Lung (tissue), 11 donors: ENCODE measurements at regions not wholly inside any gene's neighbourhood (a gene's known extent, or its start where the extent isn't known, plus 50 kb on each side); places are given as distances from the start of the nearest gene placed in this dataset.

Experiments
- ATAC-seq: fragments of 200-7000 bp; cut with Tn5 transposase; one replicate; pipeline ENCODE4 v1.9.1; 2020; ENCODE audit warnings: moderate number of reproducible peaks; ENCODE audit not compliant: insufficient read depth, low FRiP score
- DNase-seq, 3 donors: peaks; one replicate each; pipeline ENCODE4 v3.0.0-alpha.2; 2013 to 2017
- H3K27ac ChIP-seq, 2 donors: one replicate each; pipeline ENCODE4 v1.5.1; 2013; ENCODE audit warnings: mild to moderate bottlenecking in 2 of 2, moderate library complexity in 2 of 2, control low read depth in 1 of 2, inconsistent platforms in 1 of 2, low read depth in 1 of 2, low read length in 1 of 2
- H3K27me3 ChIP-seq, 3 donors: one replicate each; pipeline ENCODE4 v1.5.1; 2013; ENCODE audit warnings: low read length in 2 of 3; ENCODE audit not compliant: control insufficient read depth in 3 of 3, insufficient read depth in 3 of 3
- H3K36me3 ChIP-seq, 4 donors: one replicate each; pipeline ENCODE4 v1.5.1; 2013; ENCODE audit warnings: low read length in 4 of 4, mild to moderate bottlenecking in 1 of 4, moderate library complexity in 1 of 4; ENCODE audit not compliant: control insufficient read depth in 4 of 4, insufficient read depth in 4 of 4
- H3K4me1 ChIP-seq, 5 donors: one replicate each; pipeline ENCODE4 v1.5.1; 2013; ENCODE audit warnings: low read length in 5 of 5, mild to moderate bottlenecking in 2 of 5, moderate library complexity in 1 of 5; ENCODE audit not compliant: control insufficient read depth in 5 of 5, insufficient read depth in 5 of 5
- H3K4me3 ChIP-seq: one replicate; pipeline ENCODE4 v1.5.1; 2013; ENCODE audit warnings: mild to moderate bottlenecking, control low read depth, moderate library complexity
- H3K9ac ChIP-seq, 2 donors: one replicate each; pipeline ENCODE4 v1.5.1; 2013; ENCODE audit warnings: low read length in 2 of 2, control low read depth in 1 of 2; ENCODE audit not compliant: insufficient read depth in 1 of 2
- H3K9me3 ChIP-seq, 4 donors: one replicate each; pipeline ENCODE4 v1.5.1; 2013; ENCODE audit warnings: low read length in 3 of 4, mild to moderate bottlenecking in 1 of 4, moderate library complexity in 1 of 4; ENCODE audit not compliant: control insufficient read depth in 4 of 4, insufficient read depth in 3 of 4
- WGBS, 2 donors: extraction: QIAGEN DNeasy Blood & Tissue Kit; methylation state at CpG; one replicate each; pipeline ENCODE4 v1.1.7; 2013; 5-methylcytosine and 5-hydroxymethylcytosine counted together
- TF ChIP-seq, protein P1 (sequence below): IDR thresholded peaks from 2 replicates; pipeline ENCODE4 v1.5.1; 2012; ENCODE audit warnings: mild to moderate bottlenecking; ENCODE audit errors: control extremely low read depth, extremely low read depth
- donor health status: control.
- donor health status: control.
- donor health status: Bipolar disorder and iron deficiency.
- donor health status: healthy.
- donor health status: DM: yes; HTN: yes; CAD: no.

DNA sequence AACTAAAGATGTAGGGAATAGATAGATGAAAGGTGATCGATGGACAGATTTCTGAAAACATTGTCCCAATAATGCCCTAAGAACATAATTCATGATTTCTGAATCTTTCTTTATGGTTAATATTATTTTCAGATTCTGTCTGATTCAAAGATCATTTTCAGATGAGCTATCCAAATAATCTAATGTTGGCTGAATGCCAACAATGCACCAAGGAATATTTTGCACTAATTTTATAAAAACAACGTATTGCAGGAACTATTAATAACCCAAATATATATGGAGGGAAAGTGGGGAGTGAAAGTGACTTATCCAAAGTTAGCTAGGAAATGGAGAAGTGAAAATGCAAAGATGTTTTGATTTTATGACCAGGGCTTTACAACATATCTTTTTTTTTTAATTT, 1675.5 kb downstream of the STIM2 start:
- H3K4me1 ChIP-seq: no peaks in the 10 kb centered on the region
- H3K36me3 ChIP-seq: no peaks in the 10 kb centered on the region
- no peak for ATAC-seq
- WGBS, 2 donors: 81 to 82% methylated on average over 2 of the region's 2 CpGs
- no peaks in the 10 kb centered on the region for H3K27me3 ChIP-seq
- H3K9ac ChIP-seq: no peak overlapping the region
- H3K9me3 ChIP-seq: peaks cover 0 to 3% (median 0%) of the 10 kb centered on the region in 4 donors
- DNase-seq: no peak
- TF ChIP-seq, protein P1, sequence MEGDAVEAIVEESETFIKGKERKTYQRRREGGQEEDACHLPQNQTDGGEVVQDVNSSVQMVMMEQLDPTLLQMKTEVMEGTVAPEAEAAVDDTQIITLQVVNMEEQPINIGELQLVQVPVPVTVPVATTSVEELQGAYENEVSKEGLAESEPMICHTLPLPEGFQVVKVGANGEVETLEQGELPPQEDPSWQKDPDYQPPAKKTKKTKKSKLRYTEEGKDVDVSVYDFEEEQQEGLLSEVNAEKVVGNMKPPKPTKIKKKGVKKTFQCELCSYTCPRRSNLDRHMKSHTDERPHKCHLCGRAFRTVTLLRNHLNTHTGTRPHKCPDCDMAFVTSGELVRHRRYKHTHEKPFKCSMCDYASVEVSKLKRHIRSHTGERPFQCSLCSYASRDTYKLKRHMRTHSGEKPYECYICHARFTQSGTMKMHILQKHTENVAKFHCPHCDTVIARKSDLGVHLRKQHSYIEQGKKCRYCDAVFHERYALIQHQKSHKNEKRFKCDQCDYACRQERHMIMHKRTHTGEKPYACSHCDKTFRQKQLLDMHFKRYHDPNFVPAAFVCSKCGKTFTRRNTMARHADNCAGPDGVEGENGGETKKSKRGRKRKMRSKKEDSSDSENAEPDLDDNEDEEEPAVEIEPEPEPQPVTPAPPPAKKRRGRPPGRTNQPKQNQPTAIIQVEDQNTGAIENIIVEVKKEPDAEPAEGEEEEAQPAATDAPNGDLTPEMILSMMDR: no peak
- H3K27ac ChIP-seq: no peak overlapping the region
- H3K4me3 ChIP-seq: no peak overlapping the region

DNA sequence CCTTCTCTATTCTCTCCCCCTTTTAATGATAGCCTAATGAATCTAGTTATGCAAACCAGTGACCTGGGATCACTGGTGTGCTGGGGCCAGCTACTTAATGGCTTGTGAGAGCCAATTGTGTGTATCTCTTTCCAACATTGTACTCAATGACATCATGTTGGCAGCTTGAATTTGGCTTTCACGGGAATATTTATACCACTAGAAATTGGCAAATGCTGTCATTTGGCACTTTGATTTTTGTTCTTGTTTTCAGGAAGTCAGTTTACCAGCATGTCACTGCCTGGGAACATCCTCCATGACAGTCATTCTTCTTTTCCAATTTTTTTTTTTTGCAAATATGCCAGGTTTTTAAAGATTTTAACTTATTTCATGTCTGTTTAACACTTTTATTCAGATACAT, 1685.3 kb downstream of the STIM2 start:
- Histone ChIP-seq H3K36me3 (no peaks in the 10 kb centered on the region), H3K27me3 (no peaks in the 10 kb centered on the region), H3K4me3 (no peak overlapping the region), H3K27ac (no peak overlapping the region), H3K9ac (no peak overlapping the region), H3K4me1 (no peaks in the 10 kb centered on the region), H3K9me3 (no peaks in the 10 kb centered on the region)
- ATAC-seq: no peak
- DNase-seq: peak in 1 of 3 donors; percentile 10
- TF ChIP-seq, protein P1: no peak
- WGBS, 2 donors: 72 to 79% methylated on average over 1 of the region's 1 CpG

DNA sequence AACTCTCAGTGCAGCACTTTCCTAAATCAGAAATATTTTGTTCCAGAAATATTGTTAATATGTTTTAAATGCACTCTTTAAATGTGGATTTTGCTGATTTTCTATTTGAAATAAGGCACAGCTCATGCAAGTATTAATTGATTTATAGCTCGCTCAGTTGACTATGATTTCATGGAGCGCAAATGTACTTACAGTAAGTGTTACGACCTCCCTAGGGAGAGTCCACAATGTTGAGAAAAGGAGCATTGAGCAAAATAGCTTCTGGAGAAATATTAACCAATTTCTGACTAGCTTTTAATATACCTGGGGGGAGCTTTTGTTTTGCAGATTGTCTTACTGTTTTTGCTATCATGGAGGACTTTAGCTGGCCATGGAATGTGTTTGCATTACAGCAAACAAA, 1687.5 kb downstream of the STIM2 start:
- Histone ChIP-seq H3K27ac (no peak overlapping the region), H3K9ac (no peak overlapping the region), H3K27me3 (no peaks in the 10 kb centered on the region), H3K36me3 (no peaks in the 10 kb centered on the region), H3K9me3 (no peaks in the 10 kb centered on the region), H3K4me3 (no peak overlapping the region), H3K4me1 (no peaks in the 10 kb centered on the region)
- WGBS, 2 donors: 72 to 80% methylated on average over 3 of the region's 3 CpGs
- TF ChIP-seq, protein P1: no peak
- DNase-seq (no peak), ATAC-seq (no peak)

DNA sequence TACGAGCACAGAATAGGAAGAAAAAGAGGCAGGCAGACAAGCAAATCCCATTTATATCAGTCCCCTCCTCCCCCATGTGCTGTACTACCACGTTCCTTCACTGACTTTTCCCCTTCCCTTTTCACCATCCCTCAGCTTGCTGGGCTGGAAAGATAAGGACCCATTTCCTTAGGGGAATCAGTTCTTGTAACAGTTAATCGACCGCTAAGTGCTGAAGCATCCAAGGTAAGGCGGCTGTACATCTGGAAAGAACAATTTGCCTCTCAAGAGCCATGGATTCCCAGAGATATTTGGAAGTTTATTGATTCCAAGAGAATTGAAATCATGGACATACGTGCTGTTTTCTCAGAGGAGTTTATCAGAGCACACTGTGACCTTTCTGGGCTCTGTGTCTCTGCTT, 1688.0 kb downstream of the STIM2 start:
- H3K27me3 ChIP-seq: no peaks in the 10 kb centered on the region
- WGBS, 2 donors: 42% methylated on average over 6 of the region's 6 CpGs

More for the DNA sequence above, 1688.0 kb downstream of the STIM2 start:
- TF ChIP-seq, protein P1: no peak
- Histone ChIP-seq H3K9ac (no peak overlapping the region), H3K36me3 (no peaks in the 10 kb centered on the region), H3K9me3 (no peaks in the 10 kb centered on the region), H3K4me1 (no peaks in the 10 kb centered on the region), H3K4me3 (no peak overlapping the region), H3K27ac (no peak overlapping the region)
- no peak for DNase-seq
- ATAC-seq: no peak
